NCI-H1105 (cell line): ENCODE measurements at regions not wholly inside any gene's neighbourhood (a gene's known extent, or its start where the extent isn't known, plus 50 kb on each side); places are given as distances from the start of the nearest gene placed in this dataset.
A peak's percentile ranks its signal among the peaks of the same experiment; 100 is the strongest.

ENCODE experiments used
- DNase-seq: peaks from one replicate; lab custom pipeline; 2025; lab: John Stamatoyannopoulos, UW

DNA sequence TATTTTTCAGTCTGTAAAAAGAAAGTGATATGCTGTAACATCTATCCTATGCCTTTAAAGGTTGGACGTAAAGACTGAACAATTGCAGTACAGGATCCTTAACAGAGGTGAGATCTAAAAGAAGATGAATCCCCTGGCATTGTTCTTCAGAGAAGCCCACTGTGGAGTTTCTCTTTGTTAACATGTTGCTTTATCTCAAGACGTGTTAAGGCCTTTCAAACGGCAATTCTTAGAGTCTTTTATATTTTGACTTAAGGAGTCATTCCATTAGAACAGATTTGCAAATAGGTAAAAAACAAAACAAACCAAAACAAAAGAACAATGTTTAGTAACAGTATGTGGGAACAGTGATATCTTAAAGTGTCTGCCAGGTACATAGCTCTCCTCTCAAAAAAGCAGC, 225.1 kb upstream of the ZP4 start:
- DNase-seq: no peak

DNA sequence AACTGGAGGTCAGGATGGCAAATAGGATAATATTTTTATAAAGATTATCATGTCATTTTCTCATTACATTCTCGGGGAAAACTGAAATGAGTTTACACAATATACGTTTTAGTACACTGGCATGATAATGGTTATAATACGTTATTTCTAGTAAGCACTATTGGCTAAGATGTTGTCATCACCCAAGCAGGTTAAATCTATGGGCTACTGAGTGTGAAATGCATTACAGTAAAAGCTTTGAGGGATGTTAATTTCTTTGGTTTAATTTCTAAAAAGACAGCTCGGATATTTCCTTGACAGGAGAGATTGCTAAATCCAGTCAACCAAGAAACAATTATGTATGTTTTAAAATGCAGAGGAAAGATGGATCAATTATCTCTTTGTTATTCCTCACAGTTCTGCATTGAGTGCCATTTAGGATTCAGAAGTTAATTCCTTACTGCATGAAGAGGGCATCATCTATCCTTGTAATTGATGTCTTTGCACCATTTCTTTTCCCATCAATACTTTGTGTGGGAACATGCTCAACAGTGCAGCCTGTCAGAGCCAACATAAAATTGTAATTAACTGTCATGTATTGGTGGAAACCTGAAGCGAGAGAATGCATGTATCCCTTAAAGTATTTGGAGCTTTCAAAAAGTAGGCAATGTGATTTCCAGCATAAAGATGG, 222.4 kb upstream of the ZP4 start:
- no peak for DNase-seq

- no peak for DNase-seq
Observed at GRCh38 chr1:238111516-238111915, 220.8 kb upstream of the ZP4 start.

- no peak for DNase-seq
Observed at GRCh38 chr1:238111081-238111480, 220.4 kb upstream of the ZP4 start.

DNA sequence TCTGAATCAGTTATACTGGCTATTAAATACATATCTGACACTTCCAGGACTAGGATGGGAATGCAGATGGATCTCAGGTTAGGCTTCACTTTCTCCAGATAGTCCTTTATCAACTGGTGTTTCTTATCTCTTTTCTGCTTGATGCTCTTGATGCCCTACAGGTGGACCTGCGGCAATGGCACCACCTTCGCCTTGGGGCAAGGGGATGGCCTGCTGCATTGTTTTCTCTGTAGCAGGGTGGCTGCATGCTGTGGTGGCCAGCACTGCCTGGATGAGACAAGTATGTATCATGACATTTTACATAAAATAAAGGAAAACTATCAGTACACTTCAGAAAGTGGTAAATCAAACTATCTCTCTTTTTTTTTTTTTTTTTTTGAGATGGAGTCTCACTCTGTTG, 217.7 kb upstream of the ZP4 start:
- no peak for DNase-seq

- no peak for DNase-seq
Observed at GRCh38 chr1:238107322-238107721, 216.6 kb upstream of the ZP4 start.

- DNase-seq: no peak
Observed at GRCh38 chr1:238104752-238105151, 214.0 kb upstream of the ZP4 start.

DNA sequence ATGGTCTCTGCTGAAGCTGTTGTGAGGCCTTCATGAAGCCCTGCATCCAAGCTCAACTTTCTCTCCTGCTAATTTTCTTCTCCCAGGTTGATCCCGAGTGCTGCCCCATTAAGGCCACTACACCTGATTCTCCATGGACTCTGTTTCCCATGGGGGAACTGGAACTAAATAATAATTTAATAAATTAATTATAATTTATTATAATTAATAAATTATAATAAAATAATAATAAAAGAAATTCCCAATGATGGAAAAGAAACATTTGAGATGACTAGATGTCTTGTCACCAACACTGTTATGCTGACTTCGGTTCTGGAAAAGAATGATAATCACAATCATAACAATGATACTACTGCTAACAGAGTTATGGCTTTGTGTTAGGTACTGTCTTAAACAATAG, 211.2 kb upstream of the ZP4 start:
- no peak for DNase-seq

DNA sequence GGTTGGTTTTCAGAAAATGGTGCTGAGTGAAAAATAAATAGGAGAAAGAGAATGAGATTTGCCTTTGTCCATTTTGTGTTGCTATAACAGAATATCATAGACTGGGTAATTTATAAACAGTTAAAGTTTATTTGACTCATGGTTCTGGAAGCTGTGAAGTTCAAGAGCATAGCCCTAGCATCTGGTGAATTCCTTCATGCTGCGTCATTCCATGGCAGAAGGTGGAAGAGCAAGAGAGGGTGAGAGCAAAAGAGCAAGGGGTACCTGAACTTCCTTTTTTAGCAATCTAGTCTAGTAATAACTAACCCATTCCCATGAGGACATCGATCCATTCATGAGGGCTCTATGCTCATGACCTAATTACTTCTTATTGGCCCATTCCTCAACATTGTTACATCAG, 209.1 kb upstream of the ZP4 start:
- DNase-seq: no peak

- no peak for DNase-seq
Observed at GRCh38 chr1:238089615-238090014, 198.9 kb upstream of the ZP4 start.

DNA sequence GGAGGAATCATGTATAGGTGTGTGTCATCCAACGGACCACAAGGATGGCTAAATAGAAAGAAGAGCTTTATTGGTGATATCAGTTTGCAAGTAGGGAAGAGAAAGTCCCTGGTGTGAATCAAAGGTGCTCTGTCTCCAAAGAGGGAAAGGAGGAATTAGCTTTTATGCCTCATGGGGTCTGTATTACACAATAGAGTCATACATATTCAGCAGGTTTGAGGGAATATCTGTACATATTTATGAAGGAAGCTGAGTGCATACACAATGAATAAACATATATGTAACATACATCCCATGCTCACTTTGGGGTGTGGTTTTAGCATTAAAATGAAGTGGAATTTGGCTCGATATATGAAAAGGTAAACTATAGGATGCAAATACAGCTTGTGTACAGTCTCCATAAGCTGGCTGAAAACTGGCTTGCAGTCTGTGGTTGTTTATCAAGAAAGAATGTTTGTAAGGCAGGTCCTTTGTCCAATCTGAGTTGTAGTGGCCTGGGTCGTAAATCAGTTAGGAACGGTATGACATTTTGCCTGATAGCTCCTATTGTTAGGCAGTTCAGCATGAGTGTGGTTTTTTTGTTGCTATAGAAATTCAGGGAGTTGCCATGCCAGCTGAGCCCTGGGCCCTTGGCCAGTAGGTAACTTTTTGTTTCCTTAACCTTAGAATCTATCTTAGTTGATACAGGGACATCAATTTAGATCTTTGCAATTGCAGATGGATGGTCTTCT, 198.0 kb upstream of the ZP4 start:
- peak; percentile 0 for DNase-seq

DNA sequence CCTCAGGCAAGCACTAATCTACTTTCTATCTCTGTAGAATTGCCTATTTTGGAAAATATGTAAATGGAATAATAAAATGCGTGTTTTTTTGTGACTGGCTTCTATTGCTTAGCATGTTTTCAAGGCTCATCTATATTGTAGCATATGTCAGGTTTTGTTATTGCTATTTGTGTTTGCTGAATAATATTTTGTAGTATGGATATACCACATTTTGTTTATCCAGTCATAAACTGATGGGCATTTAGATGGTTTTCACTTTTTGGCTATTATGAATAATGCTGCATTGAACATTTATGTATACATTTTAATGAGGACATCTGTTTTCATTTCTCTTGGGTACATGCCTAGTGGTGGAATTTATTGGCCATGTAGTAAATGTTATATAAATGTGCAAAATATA, 183.3 kb upstream of the ZP4 start:
- DNase-seq: no peak

GRCh38 chr1:238071061-238071460, 180.3 kb upstream of the ZP4 start:
- DNase-seq: no peak

- no peak for DNase-seq
Observed at GRCh38 chr1:238063454-238063853, 172.7 kb upstream of the ZP4 start.

GRCh38 chr1:238061967-238062613, 171.4 kb upstream of the ZP4 start:
- no peak for DNase-seq

- no peak for DNase-seq
Observed at GRCh38 chr1:238060061-238060460, 169.3 kb upstream of the ZP4 start.

DNA sequence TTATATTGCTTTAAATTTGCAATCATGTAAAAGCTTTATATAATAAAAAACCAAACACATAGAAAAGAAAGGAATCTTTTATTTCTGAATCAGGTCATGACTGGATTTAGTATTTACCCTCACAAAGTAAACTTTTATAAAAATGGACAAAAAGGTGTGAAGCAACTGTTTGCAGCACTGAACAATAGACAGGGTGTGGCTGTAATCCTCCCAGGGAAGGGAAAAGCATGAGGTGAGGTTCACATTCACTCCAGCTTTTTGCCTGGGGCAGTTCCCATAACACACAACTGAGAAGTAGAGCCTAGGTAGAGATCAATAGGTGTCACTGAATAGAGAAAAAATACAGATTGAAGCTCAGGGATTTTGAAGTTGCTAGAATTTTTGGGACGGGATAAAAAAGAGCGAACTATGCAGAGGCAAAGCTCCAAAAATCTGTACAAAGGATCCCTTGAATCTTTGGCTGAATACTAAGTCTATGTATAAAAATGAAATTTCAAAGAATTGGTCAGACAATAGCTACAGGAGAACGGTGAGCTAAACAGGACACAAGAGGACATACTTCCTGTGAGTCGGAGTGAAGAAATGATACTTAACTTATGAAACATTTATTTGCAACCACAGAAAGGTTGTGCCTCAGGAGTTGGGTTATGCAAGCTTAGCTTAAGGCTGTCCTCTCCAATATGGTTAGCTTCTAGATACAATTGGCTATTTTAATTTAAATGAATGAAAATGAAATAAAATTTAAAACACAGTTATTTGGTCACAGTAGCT, 162.0 kb upstream of the ZP4 start:
- no peak for DNase-seq

DNA sequence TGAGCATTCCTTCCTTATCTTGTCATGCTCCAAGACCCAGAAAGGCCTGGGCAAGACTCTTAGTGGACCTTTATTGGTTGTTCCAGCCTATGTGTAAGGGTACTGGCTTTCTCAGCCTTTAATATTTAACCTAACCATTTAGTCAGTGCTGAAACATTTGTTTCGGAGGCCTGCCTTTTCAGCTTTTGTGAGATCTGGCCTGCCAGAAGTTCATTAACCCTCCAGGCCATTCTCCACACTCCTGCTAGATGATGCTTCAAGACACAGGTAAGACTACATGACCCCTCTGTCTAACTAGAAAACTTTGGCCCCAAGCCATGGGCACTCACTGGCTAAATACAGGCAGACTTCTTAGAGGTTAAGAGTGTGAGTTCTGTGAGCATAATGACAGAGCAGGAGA, 138.4 kb upstream of the ZP4 start:
- no peak for DNase-seq

DNA sequence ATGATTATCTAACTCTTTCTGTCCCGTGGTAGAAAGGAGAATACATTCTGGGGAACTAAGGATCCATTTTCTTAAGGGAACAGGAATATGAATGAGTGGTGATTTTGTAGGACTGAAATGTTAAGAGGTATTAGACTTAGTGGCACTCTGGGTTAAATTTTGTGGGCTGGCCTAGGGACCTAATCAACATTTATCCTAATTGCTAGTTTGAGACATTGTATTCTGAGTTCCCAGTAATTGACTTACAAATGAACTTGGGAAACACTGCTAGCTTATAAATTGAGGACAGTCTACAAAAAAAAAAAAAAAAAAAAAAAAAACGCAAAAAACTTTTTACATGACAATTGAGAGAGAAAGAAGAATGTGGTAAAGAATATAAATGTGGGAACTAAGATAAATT, 136.6 kb upstream of the ZP4 start:
- no peak for DNase-seq

- no peak for DNase-seq
Observed at GRCh38 chr1:238023137-238023536, 132.4 kb upstream of the ZP4 start.

DNA sequence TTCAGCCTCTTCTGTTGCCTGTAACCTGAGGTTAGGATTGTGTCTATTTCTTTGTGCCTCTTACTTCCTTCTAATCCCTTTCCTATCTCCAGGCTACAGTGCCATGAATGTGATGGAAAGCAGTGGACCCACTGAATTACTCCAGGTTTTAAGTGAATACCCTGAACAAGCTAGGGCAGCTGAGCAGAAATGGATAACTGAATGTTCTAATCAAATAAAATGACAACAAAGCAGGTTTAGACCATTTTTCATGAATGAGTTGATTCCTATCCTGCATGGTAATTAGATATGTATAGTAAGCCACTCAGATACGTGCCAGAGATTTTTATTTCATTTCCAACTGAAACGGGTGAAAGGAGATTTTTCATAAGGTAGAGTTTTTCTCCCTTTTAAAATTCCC, 127.5 kb upstream of the ZP4 start:
- DNase-seq: no peak

DNA sequence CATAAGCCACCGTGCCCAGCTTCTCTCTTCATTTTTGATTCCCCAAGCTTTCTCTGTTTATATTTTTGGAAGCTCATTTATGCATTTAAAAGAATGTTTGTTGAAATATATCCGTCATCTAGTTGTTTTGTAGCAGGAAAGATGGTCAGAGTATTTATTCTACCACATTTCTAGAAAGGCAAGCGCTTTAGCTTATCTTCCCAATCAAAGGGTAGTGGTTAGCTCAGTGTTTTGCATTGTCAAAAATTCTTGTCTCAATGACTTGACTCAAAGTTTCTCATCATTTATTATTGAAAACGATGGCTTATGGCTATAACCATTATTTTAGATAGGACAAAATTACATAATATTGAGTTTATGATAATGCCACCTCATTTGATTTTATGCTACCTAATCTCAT, 116.1 kb upstream of the ZP4 start:
- no peak for DNase-seq

GRCh38 chr1:238005116-238005515, 114.4 kb upstream of the ZP4 start:
- DNase-seq: no peak
